ENCODE measurements at regions not wholly inside any gene's neighbourhood (a gene's known extent, or its start where the extent isn't known, plus 50 kb on each side); places are given as distances from the start of the nearest gene placed in this dataset.

GRCh38 chr13:105342281-105342820 is 1193.1 kb downstream of the EFNB2 start:
- TF ChIP-seq POLR2A (IDR thresholded peaks at IDR 0.05) = no peak
- no peak for TF ChIP-seq CTCF (IDR thresholded peaks at IDR 0.05)
